B cell (primary cell): ENCODE measurements at regions not wholly inside any gene's neighbourhood (a gene's known extent, or its start where the extent isn't known, plus 50 kb on each side); places are given as distances from the start of the nearest gene placed in this dataset.

ENCODE experiments used
- ATAC-seq: fragments of 200-7000 bp; cut with Tn5 transposase; one replicate; pipeline ENCODE4 v1.10.0; 2021; ENCODE audit warnings: low read depth, mild to moderate bottlenecking, moderate number of reproducible peaks, moderate library complexity
- CTCF ChIA-PET: fragments of 350-600 bp; sonication (Branson Sonifier 250); formaldehyde crosslinking; loops from one replicate; lab custom pipeline; 2021; ENCODE audit warnings: antibody characterized with exemption, inconsistent platforms; lab: Charles Lee
- POLR2A ChIA-PET: fragments of 350-600 bp; sonication (Branson Sonifier 250); formaldehyde crosslinking; loops from one replicate; lab custom pipeline; 2021; ENCODE audit warnings: antibody characterized with exemption; lab: Charles Lee
- DNase-seq: peaks from one replicate; pipeline ENCODE4 v3.0.0; 2013
- H2AFZ ChIP-seq: 2 replicates; pipeline ENCODE4 v1.6.1; 2012; ENCODE audit warnings: mild to moderate bottlenecking, low read depth, low read length; ENCODE audit not compliant: insufficient read depth, poor library complexity, severe bottlenecking
- H3K27ac ChIP-seq, 2 donors: 1 replicate in 1 of 2; 2 replicates in 1 of 2; pipeline ENCODE4 v1.5.1; 2012 to 2013; ENCODE audit warnings: low read length in 2 of 2, mild to moderate bottlenecking in 2 of 2, moderate library complexity in 1 of 2
- H3K27me3 ChIP-seq, 4 experiments: fragments of 200-600 bp in 1 of 4; sonication (generic) in 1 of 4; replicated peaks in 1 of 4; 1 replicate in 2 of 4; 2 replicates in 2 of 4; pipeline versions ENCODE4 v1.6.1 to v1.7.0; 2013 to 2016; ENCODE audit warnings: low read length in 3 of 4, mild to moderate bottlenecking in 2 of 4, mixed read lengths in 1 of 4, moderate library complexity in 1 of 4; ENCODE audit not compliant: insufficient read depth in 4 of 4, control insufficient read depth in 3 of 4; ENCODE audit errors: control extremely low read depth in 1 of 4
- H3K36me3 ChIP-seq, 2 experiments: replicated peaks in 1 of 2; 1 replicate in 1 of 2; 2 replicates in 1 of 2; pipeline versions ENCODE4 v1.6.1 to v1.7.1; 2013; ENCODE audit warnings: low read length in 1 of 2; ENCODE audit not compliant: insufficient read depth in 2 of 2, control insufficient read depth in 1 of 2; ENCODE audit errors: control extremely low read depth in 1 of 2, extremely low read depth in 1 of 2
- H3K4me1 ChIP-seq, 2 donors: fragments of 200-600 bp in 1 of 2; sonication (generic) in 1 of 2; 1 replicate in 1 of 2; 2 replicates in 1 of 2; pipeline versions ENCODE4 v1.5.1 to v1.6.1; 2013 to 2017; ENCODE audit warnings: low read length in 2 of 2; ENCODE audit not compliant: control insufficient read depth in 2 of 2, insufficient read depth in 2 of 2
- H3K4me2 ChIP-seq: replicated peaks from 2 replicates; pipeline ENCODE3; 2012; ENCODE audit warnings: mild to moderate bottlenecking, low read depth, low read length; ENCODE audit not compliant: poor library complexity, severe bottlenecking
- H3K4me3 ChIP-seq, 5 experiments: fragments of 200-600 bp in 1 of 5; sonication (generic) in 1 of 5; 1 replicate in 3 of 5; 2 replicates in 2 of 5; pipeline versions ENCODE4 v1.5.1 to v1.7.0; 2011 to 2016; ENCODE audit warnings: low read length in 4 of 5, mild to moderate bottlenecking in 4 of 5, low read depth in 2 of 5, control low read depth in 1 of 5, moderate library complexity in 1 of 5; ENCODE audit not compliant: insufficient read depth in 1 of 5; ENCODE audit errors: control extremely low read depth in 1 of 5, extremely low read depth in 1 of 5
- H3K79me2 ChIP-seq: fragments of 200-600 bp; sonication (generic); one replicate; pipeline ENCODE4 v1.6.0; 2016; ENCODE audit warnings: low read length; ENCODE audit not compliant: control insufficient read depth, insufficient read depth
- H3K9ac ChIP-seq: fragments of 200-600 bp; sonication (generic); 2 replicates; pipeline ENCODE4 v1.6.1; 2017; ENCODE audit warnings: mild to moderate bottlenecking, low read length, moderate library complexity
- H3K9me3 ChIP-seq, 3 donors: one replicate each; pipeline versions ENCODE4 v1.6.1 to v1.7.1; 2013; ENCODE audit warnings: low read length in 2 of 3; ENCODE audit not compliant: control insufficient read depth in 2 of 3, insufficient read depth in 1 of 3; ENCODE audit errors: control extremely low read depth in 1 of 3
- H4K20me1 ChIP-seq: 2 replicates; pipeline ENCODE4 v1.6.0; 2012; ENCODE audit warnings: mild to moderate bottlenecking, low read length; ENCODE audit not compliant: insufficient read depth, control insufficient read depth, poor library complexity, severe bottlenecking
- H3K27ac Mint-ChIP-seq: one replicate; pipeline ENCODE4 v1.8.0; 2021; ENCODE audit warnings: mixed read lengths
- H3K27me3 Mint-ChIP-seq: one replicate; pipeline ENCODE4 v1.8.0; 2021; ENCODE audit warnings: mixed read lengths
- H3K4me1 Mint-ChIP-seq: one replicate; pipeline ENCODE4 v1.8.0; 2021; ENCODE audit warnings: mixed read lengths
- H3K4me3 Mint-ChIP-seq: one replicate; pipeline ENCODE4 v1.8.0; 2021; ENCODE audit warnings: mixed read lengths
- H3K9me3 Mint-ChIP-seq: one replicate; pipeline ENCODE4 v1.8.0; 2022; ENCODE audit warnings: mixed read lengths; ENCODE audit not compliant: insufficient read depth
- EZH2 ChIP-seq: IDR thresholded peaks from 2 replicates; pipeline ENCODE4 v1.6.1; 2012; ENCODE audit warnings: borderline replicate concordance, low read depth, mild to moderate bottlenecking, moderate library complexity, low read length; ENCODE audit not compliant: insufficient read depth, poor library complexity, severe bottlenecking
- WGBS: methylation state at CpG from one replicate; pipeline ENCODE4 v1.1.5; 2013; ENCODE audit warnings: missing lambda C conversion rate; ENCODE audit not compliant: insufficient coverage; 5-methylcytosine and 5-hydroxymethylcytosine counted together
- intact Hi-C: fragments of 100-400 bp; cut with micrococcal nuclease; formaldehyde crosslinking; loops from one replicate; pipeline ENCODE4 v1.10.0; 2022
- TF ChIP-seq, protein P1 (sequence below): fragments of 200-600 bp; IDR thresholded peaks from one replicate; pipeline ENCODE4 v1.8.0; 2022; ENCODE audit warnings: antibody characterized with exemption, mild to moderate bottlenecking

GRCh38 chr19:27964185-27964584 is 1248.8 kb downstream of the UQCRFS1 start:
- intact Hi-C loops, result no loop called here
- no peak for ATAC-seq

GRCh38 chr19:27962264-27962663 is 1250.7 kb downstream of the UQCRFS1 start:
- no peak for DNase-seq
- TF ChIP-seq EZH2, result no peak
- TF ChIP-seq, protein P1, sequence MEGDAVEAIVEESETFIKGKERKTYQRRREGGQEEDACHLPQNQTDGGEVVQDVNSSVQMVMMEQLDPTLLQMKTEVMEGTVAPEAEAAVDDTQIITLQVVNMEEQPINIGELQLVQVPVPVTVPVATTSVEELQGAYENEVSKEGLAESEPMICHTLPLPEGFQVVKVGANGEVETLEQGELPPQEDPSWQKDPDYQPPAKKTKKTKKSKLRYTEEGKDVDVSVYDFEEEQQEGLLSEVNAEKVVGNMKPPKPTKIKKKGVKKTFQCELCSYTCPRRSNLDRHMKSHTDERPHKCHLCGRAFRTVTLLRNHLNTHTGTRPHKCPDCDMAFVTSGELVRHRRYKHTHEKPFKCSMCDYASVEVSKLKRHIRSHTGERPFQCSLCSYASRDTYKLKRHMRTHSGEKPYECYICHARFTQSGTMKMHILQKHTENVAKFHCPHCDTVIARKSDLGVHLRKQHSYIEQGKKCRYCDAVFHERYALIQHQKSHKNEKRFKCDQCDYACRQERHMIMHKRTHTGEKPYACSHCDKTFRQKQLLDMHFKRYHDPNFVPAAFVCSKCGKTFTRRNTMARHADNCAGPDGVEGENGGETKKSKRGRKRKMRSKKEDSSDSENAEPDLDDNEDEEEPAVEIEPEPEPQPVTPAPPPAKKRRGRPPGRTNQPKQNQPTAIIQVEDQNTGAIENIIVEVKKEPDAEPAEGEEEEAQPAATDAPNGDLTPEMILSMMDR, result no peak
- intact Hi-C loops, result no loop called here
- no peaks in the 10 kb centered on the region for H4K20me1 ChIP-seq
- no peak for ATAC-seq
- Mint-ChIP-seq H3K27ac (no peak overlapping the region), H3K27me3 (no peaks in the 10 kb centered on the region), H3K9me3 (no peaks in the 10 kb centered on the region), H3K4me3 (no peak overlapping the region), H3K4me1 (no peaks in the 10 kb centered on the region)
- WGBS, result 54% methylated on average over 3 of the region's 3 CpGs
- no peak overlapping the region for H3K4me3 ChIP-seq
- no peak overlapping the region for H3K27ac ChIP-seq
- ChIA-PET POLR2A (no interaction called here), CTCF (no interaction called here)
- H3K9me3 ChIP-seq, result no peaks in the 10 kb centered on the region
- H3K79me2 ChIP-seq, result no peaks in the 10 kb centered on the region
- H3K4me1 ChIP-seq, result no peaks in the 10 kb centered on the region
- H3K27me3 ChIP-seq, result no peaks in the 10 kb centered on the region
- no peak overlapping the region for H3K9ac ChIP-seq
- H2AFZ ChIP-seq, result no peak overlapping the region
- no peaks in the 10 kb centered on the region for H3K36me3 ChIP-seq
- no peak overlapping the region for H3K4me2 ChIP-seq

More at GRCh38 chr19:27964185-27964584, 1248.8 kb downstream of the UQCRFS1 start:
- no peak overlapping the region for H3K27ac Mint-ChIP-seq
- Histone ChIP-seq H4K20me1 (no peaks in the 10 kb centered on the region), H3K4me3 (no peak overlapping the region), H3K79me2 (no peaks in the 10 kb centered on the region), H3K9me3 (no peaks in the 10 kb centered on the region), H3K27ac (no peak overlapping the region), H2AFZ (no peak overlapping the region), H3K36me3 (no peaks in the 10 kb centered on the region), H3K4me2 (no peak overlapping the region), H3K9ac (no peak overlapping the region), H3K4me1 (no peaks in the 10 kb centered on the region), H3K27me3 (no peaks in the 10 kb centered on the region)
- H3K9me3 Mint-ChIP-seq, result no peaks in the 10 kb centered on the region
- CTCF ChIA-PET, result no interaction called here
- POLR2A ChIA-PET, result no interaction called here
- DNase-seq, result no peak
- no peak for TF ChIP-seq EZH2
- TF ChIP-seq, protein P1, result no peak
- no peaks in the 10 kb centered on the region for H3K27me3 Mint-ChIP-seq
- H3K4me1 Mint-ChIP-seq, result no peaks in the 10 kb centered on the region
- H3K4me3 Mint-ChIP-seq, result no peak overlapping the region
